ENCODE measurements at regions not wholly inside any gene's neighbourhood (a gene's known extent, or its start where the extent isn't known, plus 50 kb on each side); places are given as distances from the start of the nearest gene placed in this dataset.

DNA sequence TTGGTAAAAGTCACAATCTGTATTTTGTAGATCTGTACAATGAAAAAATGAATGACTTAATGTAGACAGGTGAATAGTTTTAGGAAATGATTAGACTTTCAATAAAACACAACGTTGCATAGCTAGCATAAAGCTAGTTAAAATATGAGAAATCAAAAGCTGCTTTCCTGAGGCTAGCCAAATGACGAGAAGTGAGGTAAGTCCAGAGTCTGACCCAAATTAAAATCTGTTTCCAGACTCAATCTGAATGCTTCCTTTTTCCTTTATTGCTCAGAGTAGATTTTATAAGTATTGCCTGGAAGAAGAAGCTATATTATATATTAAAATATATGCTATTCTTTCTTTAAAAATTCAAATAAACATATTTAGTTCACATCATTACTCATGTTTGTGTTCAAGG is 615.4 kb downstream of the CD109 start:
- no peak overlapping the region for H3K4me2 ChIP-seq (ENCODE audit: insufficient read depth, low read length)
- no peaks in the 10 kb centered on the region for H3K9me1 ChIP-seq (ENCODE audit: control insufficient read depth, insufficient read depth, low read length)
- ATAC-seq (no peak), DNase-seq (ENCODE audit: extremely low read depth in 1 of 4, low spot score in 3 of 4) (no peak), FAIRE-seq (no peak)
- H3K79me2 ChIP-seq (ENCODE audit: control insufficient read depth, insufficient read depth, low read length): no peaks in the 10 kb centered on the region
- TF ChIP-seq, protein P1, sequence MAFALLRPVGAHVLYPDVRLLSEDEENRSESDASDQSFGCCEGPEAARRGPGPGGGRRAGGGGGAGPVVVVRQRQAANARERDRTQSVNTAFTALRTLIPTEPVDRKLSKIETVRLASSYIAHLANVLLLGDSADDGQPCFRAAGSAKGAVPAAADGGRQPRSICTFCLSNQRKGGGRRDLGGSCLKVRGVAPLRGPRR (CRISPR knock-in tag; IDR thresholded peaks at IDR 0.05): no peak
- intact Hi-C loops (cut with micrococcal nuclease): no loop called here
- no peak overlapping the region for H3K27ac ChIP-seq (ENCODE audit: extremely low read depth, low read depth, low read length)
- 0% methylated on average over 2 of the region's 2 CpGs for WGBS (ENCODE audit: insufficient coverage, low coverage, missing lambda C conversion rate)
- in situ Hi-C loops (cut with MboI): no loop called here
- H4K20me1 ChIP-seq (replicated peaks; ENCODE audit: control insufficient read depth, insufficient read depth, low read length): no peaks in the 10 kb centered on the region
- H3K36me3 ChIP-seq (ENCODE audit: control insufficient read depth, insufficient read depth, low read length): no peaks in the 10 kb centered on the region
- no peak overlapping the region for H3K4me3 ChIP-seq
- BruUV-seq (replicated peaks): no TSS peak
- CTCF ChIA-PET (ENCODE audit: low intra/inter-chr PET ratio): no interaction called here
- no peak overlapping the region for H3K9ac ChIP-seq (ENCODE audit: insufficient read depth in 1 of 2, low read depth in 2 of 2, low read length in 2 of 2)
- POLR2A ChIA-PET: no interaction called here
- no peaks in the 10 kb centered on the region for H3K9me3 ChIP-seq (replicated peaks; ENCODE audit: control insufficient read depth, insufficient read depth, low read depth, low read length)
- H3K27me3 ChIP-seq (ENCODE audit: control insufficient read depth in 2 of 2, insufficient read depth in 2 of 2, low read length in 2 of 2): no peaks in the 10 kb centered on the region
- H2AFZ ChIP-seq (ENCODE audit: low read depth, low read length): no peak overlapping the region
- no peaks in the 10 kb centered on the region for H3K4me1 ChIP-seq (replicated peaks in 1 of 2; ENCODE audit: control insufficient read depth in 2 of 2, insufficient read depth in 2 of 2, low read length in 2 of 2)

DNA sequence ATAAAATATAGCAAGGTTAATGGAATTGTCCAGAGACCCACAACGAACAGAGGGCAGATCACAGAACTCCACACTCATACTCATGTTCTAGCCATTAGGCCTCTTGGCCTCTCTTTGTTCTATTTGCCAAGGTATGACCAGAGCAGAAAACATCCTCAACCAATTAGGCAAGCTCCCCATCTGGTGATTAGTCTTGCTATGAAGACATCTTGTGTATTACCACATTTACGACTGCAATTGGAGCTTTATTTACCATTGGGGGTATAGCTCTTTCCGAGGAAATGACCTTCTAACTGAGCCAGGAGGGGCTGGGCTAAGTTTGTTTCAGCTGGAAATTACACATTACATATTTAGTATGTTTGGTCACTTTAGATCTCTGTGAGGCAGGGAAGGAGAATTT is 593.9 kb downstream of the CD109 start:
- no peak overlapping the region for H3K27ac ChIP-seq (ENCODE audit: extremely low read depth, low read depth, low read length)
- CTCF ChIA-PET (ENCODE audit: low intra/inter-chr PET ratio): no interaction called here
- no peak overlapping the region for H3K9ac ChIP-seq (ENCODE audit: insufficient read depth in 1 of 2, low read depth in 2 of 2, low read length in 2 of 2)
- DNase-seq (ENCODE audit: extremely low read depth in 1 of 4, low spot score in 3 of 4): no peak
- 0 out of 2 replicates have a peak, but pooled peaks cover 1% of the 10 kb centered on the region for H3K9me3 ChIP-seq (replicated peaks; ENCODE audit: control insufficient read depth, insufficient read depth, low read depth, low read length)
- BruUV-seq (replicated peaks): no TSS peak
- no peak overlapping the region for H3K4me3 ChIP-seq
- no peak overlapping the region for H2AFZ ChIP-seq (ENCODE audit: low read depth, low read length)
- intact Hi-C loops (cut with micrococcal nuclease) (no loop called here), in situ Hi-C loops (cut with MboI) (no loop called here)
- H4K20me1 ChIP-seq (replicated peaks; ENCODE audit: control insufficient read depth, insufficient read depth, low read length): no peaks in the 10 kb centered on the region
- H3K79me2 ChIP-seq (ENCODE audit: control insufficient read depth, insufficient read depth, low read length): no peaks in the 10 kb centered on the region
- no peaks in the 10 kb centered on the region for H3K27me3 ChIP-seq (ENCODE audit: control insufficient read depth in 2 of 2, insufficient read depth in 2 of 2, low read length in 2 of 2)
- FAIRE-seq: no peak
- H3K4me2 ChIP-seq (ENCODE audit: insufficient read depth, low read length): no peak overlapping the region
- POLR2A ChIA-PET: no interaction called here
- ATAC-seq: no peak
- H3K4me1 ChIP-seq (replicated peaks in 1 of 2; ENCODE audit: control insufficient read depth in 2 of 2, insufficient read depth in 2 of 2, low read length in 2 of 2): no peaks in the 10 kb centered on the region
- H3K36me3 ChIP-seq (ENCODE audit: control insufficient read depth, insufficient read depth, low read length): no peaks in the 10 kb centered on the region
- WGBS (ENCODE audit: insufficient coverage, low coverage, missing lambda C conversion rate): 2% methylated on average over 3 of the region's 3 CpGs
- H3K9me1 ChIP-seq (ENCODE audit: control insufficient read depth, insufficient read depth, low read length): no peaks in the 10 kb centered on the region
- no peak for TF ChIP-seq TEAD2 (tag; IDR thresholded peaks at IDR 0.05)
- TF ChIP-seq POLR2A (conservative IDR thresholded peaks at IDR 0.05): no peak
- no peak for TF ChIP-seq ZFP1 (CRISPR knock-in tag; IDR thresholded peaks at IDR 0.05)
- no peak for TF ChIP-seq PHB2 (IDR thresholded peaks at IDR 0.05; ENCODE audit: low read depth)
- no peak for TF ChIP-seq EGR1 (conservative IDR thresholded peaks at IDR 0.05)
- no peak for TF ChIP-seq MIER1 (IDR thresholded peaks at IDR 0.05; ENCODE audit: low read depth)
- no peak for TF ChIP-seq JUND (IDR thresholded peaks at IDR 0.05; ENCODE audit: borderline replicate concordance, low read depth, low read length)
- TF ChIP-seq JUND (tag; IDR thresholded peaks at IDR 0.05; ENCODE audit: borderline replicate concordance, low read depth, low read length): no peak
- no peak for TF ChIP-seq ZNF436 (CRISPR knock-in tag; IDR thresholded peaks at IDR 0.05)
- no peak for TF ChIP-seq RBM14 (IDR thresholded peaks at IDR 0.05; ENCODE audit: borderline replicate concordance, insufficient read depth, low read depth, low read length)
- no peak for TF ChIP-seq LARP7 (IDR thresholded peaks at IDR 0.05)
- TF ChIP-seq NCOA4 (IDR thresholded peaks at IDR 0.05; ENCODE audit: partially characterized antibody): no peak
- no peak for TF ChIP-seq RCOR1 (IDR thresholded peaks at IDR 0.05; ENCODE audit: borderline replicate concordance in 1 of 2, low read depth in 2 of 2, low read length in 2 of 2)
- TF ChIP-seq, protein P2, sequence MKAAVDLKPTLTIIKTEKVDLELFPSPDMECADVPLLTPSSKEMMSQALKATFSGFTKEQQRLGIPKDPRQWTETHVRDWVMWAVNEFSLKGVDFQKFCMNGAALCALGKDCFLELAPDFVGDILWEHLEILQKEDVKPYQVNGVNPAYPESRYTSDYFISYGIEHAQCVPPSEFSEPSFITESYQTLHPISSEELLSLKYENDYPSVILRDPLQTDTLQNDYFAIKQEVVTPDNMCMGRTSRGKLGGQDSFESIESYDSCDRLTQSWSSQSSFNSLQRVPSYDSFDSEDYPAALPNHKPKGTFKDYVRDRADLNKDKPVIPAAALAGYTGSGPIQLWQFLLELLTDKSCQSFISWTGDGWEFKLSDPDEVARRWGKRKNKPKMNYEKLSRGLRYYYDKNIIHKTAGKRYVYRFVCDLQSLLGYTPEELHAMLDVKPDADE (conservative IDR thresholded peaks at IDR 0.05; ENCODE audit: control insufficient read depth, low read depth, low read length): no peak

All from K562 (cell line).